D721Med (cell line): ENCODE measurements at regions not wholly inside any gene's neighbourhood (a gene's known extent, or its start where the extent isn't known, plus 50 kb on each side); places are given as distances from the start of the nearest gene placed in this dataset.

Experiments used
- DNase-seq: peaks from one replicate; pipeline ENCODE4 v3.0.0; 2011; ENCODE audit warnings: low spot score; ENCODE audit not compliant: insufficient read length
- FAIRE-seq: peaks from 2 replicates; lab custom pipeline; 2011; peaks lifted over from hg19 to GRCh38; lab: Jason Lieb, UNC
- CTCF ChIP-seq: IDR thresholded peaks from 2 replicates; pipeline ENCODE4 v1.5.1; 2012; ENCODE audit warnings: mild to moderate bottlenecking, control low read depth; ENCODE audit not compliant: insufficient read depth; ENCODE audit errors: missing control alignments

GRCh38 chr2:39587168-39587567 is 78.5 kb upstream of the TMEM178A start:
- TF ChIP-seq CTCF, result no peak
- DNase-seq (no peak), FAIRE-seq (no peak)

GRCh38 chr2:39587641-39588040 is 78.1 kb upstream of the TMEM178A start:
- FAIRE-seq (no peak), DNase-seq (no peak)
- TF ChIP-seq CTCF, result no peak

GRCh38 chr2:39593439-39594393 is 72.0 kb upstream of the TMEM178A start:
- DNase-seq, result no peak
- peak; percentile 22 for TF ChIP-seq CTCF
- FAIRE-seq, result no peak

- TF ChIP-seq CTCF, result no peak
- FAIRE-seq (no peak), DNase-seq (no peak)
Measured at GRCh38 chr2:39595116-39595515, 70.6 kb upstream of the TMEM178A start.

- no peak for DNase-seq
- no peak for FAIRE-seq
- TF ChIP-seq CTCF, result no peak
Measured at GRCh38 chr2:39597314-39597713, 68.4 kb upstream of the TMEM178A start.

- DNase-seq (no peak), FAIRE-seq (no peak)
- TF ChIP-seq CTCF, result no peak
Measured at GRCh38 chr2:39602616-39603015, 63.1 kb upstream of the TMEM178A start.

GRCh38 chr2:39603436-39603835 is 62.3 kb upstream of the TMEM178A start:
- FAIRE-seq (no peak), DNase-seq (no peak)
- TF ChIP-seq CTCF, result no peak
